IMR-90 (cell line): ENCODE measurements at regions not wholly inside any gene's neighbourhood (a gene's known extent, or its start where the extent isn't known, plus 50 kb on each side); places are given as distances from the start of the nearest gene placed in this dataset.
"Not testable (repeated sequence)": the region's sequence is repeated elsewhere in the genome, so short reads cannot be mapped to it uniquely, and the experiment has no call there.

Source experiments
- ATAC-seq: fragments of 200-7000 bp; cut with Tn5 transposase; 2 replicates; pipeline ENCODE4 v1.9.1; 2020; ENCODE audit warnings: low read depth, mild to moderate bottlenecking, moderate library complexity
- BruUV-seq: library from RNA; stranded (reverse); fragments of 400-500 nt; replicated peaks from 2 replicates; lab custom pipeline; 2021; lab: Mats Ljungman, UMichigan
- CTCF ChIA-PET: fragments of 300-600 bp; formaldehyde crosslinking; extraction: SDS; loops from one replicate; lab custom pipeline; 2021; ENCODE audit warnings: antibody characterized with exemption; lab: Yijun Ruan, JAX
- POLR2A ChIA-PET: fragments of 300-600 bp; sonication (Branson Sonifier 250); formaldehyde crosslinking; loops from one replicate; lab custom pipeline; 2022; ENCODE audit warnings: antibody characterized with exemption; ENCODE audit not compliant: unreplicated experiment; lab: Charles Lee
- DNase-seq: peaks from one replicate; pipeline ENCODE4 v3.0.0; 2013
- H2AFZ ChIP-seq: replicated peaks from 2 replicates; pipeline ENCODE3; 2013; ENCODE audit warnings: low read length, mild to moderate bottlenecking; ENCODE audit not compliant: poor library complexity
- H2AK5ac ChIP-seq: 2 replicates; pipeline ENCODE4 v1.6.1; 2013; ENCODE audit warnings: low read depth, low read length, inconsistent platforms
- H2AK9ac ChIP-seq: replicated peaks from 2 replicates; pipeline ENCODE3; 2013; ENCODE audit warnings: mild to moderate bottlenecking, low read depth, low read length, moderate library complexity; ENCODE audit not compliant: poor library complexity
- H2BK120ac ChIP-seq: 2 replicates; pipeline ENCODE4 v1.6.1; 2013; ENCODE audit warnings: low read depth, low read length, inconsistent platforms
- H2BK15ac ChIP-seq: 3 replicates; pipeline ENCODE4 v1.6.1; 2013; ENCODE audit warnings: low read depth, low read length, inconsistent platforms
- H2BK20ac ChIP-seq: 2 replicates; pipeline ENCODE4 v1.6.1; 2013; ENCODE audit warnings: low read depth, mild to moderate bottlenecking, inconsistent platforms, low read length, moderate library complexity
- H2BK5ac ChIP-seq: 2 replicates; pipeline ENCODE4 v1.6.1; 2013; ENCODE audit warnings: mild to moderate bottlenecking, low read depth, low read length, inconsistent platforms; ENCODE audit not compliant: poor library complexity, severe bottlenecking
- H3K14ac ChIP-seq: replicated peaks from 2 replicates; pipeline ENCODE4 v1.6.1; 2013; ENCODE audit warnings: low read depth, low read length, inconsistent platforms
- H3K18ac ChIP-seq: 2 replicates; pipeline ENCODE4 v1.6.1; 2013; ENCODE audit warnings: low read depth, low read length, control low read depth
- H3K23ac ChIP-seq: 2 replicates; pipeline ENCODE4 v1.6.1; 2013; ENCODE audit warnings: low read depth, low read length, inconsistent platforms
- H3K27ac ChIP-seq: 2 replicates; pipeline ENCODE4 v1.5.1; 2013; ENCODE audit warnings: mild to moderate bottlenecking, control low read depth, low read length; ENCODE audit not compliant: insufficient read depth
- H3K27me3 ChIP-seq: 2 replicates; pipeline ENCODE4 v1.6.1; 2013; ENCODE audit warnings: low read length; ENCODE audit not compliant: control insufficient read depth, insufficient read depth
- H3K36me3 ChIP-seq: 2 replicates; pipeline ENCODE4 v1.6.1; 2013; ENCODE audit warnings: low read length, mixed read lengths; ENCODE audit not compliant: control insufficient read depth, insufficient read depth
- H3K4ac ChIP-seq: 2 replicates; pipeline ENCODE4 v1.6.1; 2013; ENCODE audit warnings: low read depth, low read length, inconsistent platforms
- H3K4me1 ChIP-seq: 2 replicates; pipeline ENCODE4 v1.6.1; 2013; ENCODE audit warnings: low read length, mixed read lengths; ENCODE audit not compliant: control insufficient read depth, insufficient read depth
- H3K4me2 ChIP-seq: 2 replicates; pipeline ENCODE4 v1.6.1; 2013; ENCODE audit warnings: low read depth, mild to moderate bottlenecking, control low read depth, low read length, moderate library complexity
- H3K4me3 ChIP-seq: 2 replicates; pipeline ENCODE4 v1.5.1; 2013; ENCODE audit warnings: low read depth, mild to moderate bottlenecking, control low read depth, low read length, moderate library complexity; ENCODE audit not compliant: insufficient read depth
- H3K56ac ChIP-seq: 2 replicates; pipeline ENCODE4 v1.6.1; 2013; ENCODE audit warnings: low read length, inconsistent platforms; ENCODE audit not compliant: insufficient read depth; ENCODE audit errors: extremely low read depth
- H3K79me1 ChIP-seq, 2 experiments: 2 replicates each; pipeline ENCODE4 v1.6.1; 2013; ENCODE audit warnings: low read length in 2 of 2, inconsistent platforms in 1 of 2, low read depth in 1 of 2
- H3K9ac ChIP-seq: 2 replicates; pipeline ENCODE4 v1.6.1; 2013; ENCODE audit warnings: low read depth, low read length, control low read depth
- H3K9me1 ChIP-seq: 2 replicates; pipeline ENCODE4 v1.6.1; 2013; ENCODE audit warnings: low read length, inconsistent platforms; ENCODE audit not compliant: insufficient read depth
- H3K9me3 ChIP-seq: 2 replicates; pipeline ENCODE4 v1.6.1; 2013; ENCODE audit warnings: low read length; ENCODE audit not compliant: control insufficient read depth, insufficient read depth
- H4K20me1 ChIP-seq: 2 replicates; pipeline ENCODE4 v1.6.1; 2013; ENCODE audit warnings: low read length, inconsistent platforms; ENCODE audit not compliant: insufficient read depth
- H4K5ac ChIP-seq: 2 replicates; pipeline ENCODE4 v1.6.1; 2013; ENCODE audit warnings: mild to moderate bottlenecking, low read depth, low read length, control low read depth
- H4K8ac ChIP-seq, 2 experiments: 2 replicates each; pipeline ENCODE4 v1.6.1; 2013; ENCODE audit warnings: low read depth in 2 of 2, low read length in 2 of 2, control low read depth in 1 of 2, inconsistent platforms in 1 of 2
- H4K91ac ChIP-seq: 2 replicates; pipeline ENCODE4 v1.6.1; 2013; ENCODE audit warnings: low read depth, low read length, inconsistent platforms; ENCODE audit not compliant: insufficient read depth
- BHLHE40 ChIP-seq: fragments of 150-350 bp; IDR thresholded peaks from 2 replicates; pipeline ENCODE4 v1.6.1; 2016; ENCODE audit warnings: mild to moderate bottlenecking, low read depth, low read length
- FOS ChIP-seq: fragments of 150-350 bp; IDR thresholded peaks from 2 replicates; pipeline ENCODE4 v1.6.1; 2016; ENCODE audit warnings: low read depth, low read length
- MAFK ChIP-seq: IDR thresholded peaks from 2 replicates; pipeline ENCODE4 v1.6.1; 2012; ENCODE audit warnings: low read depth, low read length, improper control_type of control experiment
- RFX5 ChIP-seq: IDR thresholded peaks from 2 replicates; pipeline ENCODE4 v1.8.0; 2012; ENCODE audit warnings: low read depth, mild to moderate bottlenecking, low read length, moderate library complexity
- WGBS, 2 experiments: methylation state at CpG; one replicate each; pipeline versions ENCODE4 v1.1.5 to v1.1.7; 2013; ENCODE audit warnings: missing lambda C conversion rate in 2 of 2; ENCODE audit not compliant: insufficient read length in 1 of 2; ENCODE audit errors: extremely low coverage in 2 of 2; 5-methylcytosine and 5-hydroxymethylcytosine counted together
- dilution Hi-C: fragments of 300-500 bp; cut with HindIII; formaldehyde crosslinking; loops from one replicate; pipeline ENCODE4 v1.14.3; 2018; ENCODE audit warnings: low sequenced_read_pairs; ENCODE audit not compliant: unreplicated experiment
- in situ Hi-C: fragments of 300-500 bp; cut with MboI; formaldehyde crosslinking; loops from 3 replicates; pipeline ENCODE4 v1.14.3; 2019; ENCODE audit warnings: low sequenced_read_pairs, inconsistent platforms, mixed read lengths
- intact Hi-C: fragments of 100-400 bp; cut with micrococcal nuclease; formaldehyde crosslinking; loops from 2 replicates; pipeline ENCODE4 v1.10.0; 2022

DNA sequence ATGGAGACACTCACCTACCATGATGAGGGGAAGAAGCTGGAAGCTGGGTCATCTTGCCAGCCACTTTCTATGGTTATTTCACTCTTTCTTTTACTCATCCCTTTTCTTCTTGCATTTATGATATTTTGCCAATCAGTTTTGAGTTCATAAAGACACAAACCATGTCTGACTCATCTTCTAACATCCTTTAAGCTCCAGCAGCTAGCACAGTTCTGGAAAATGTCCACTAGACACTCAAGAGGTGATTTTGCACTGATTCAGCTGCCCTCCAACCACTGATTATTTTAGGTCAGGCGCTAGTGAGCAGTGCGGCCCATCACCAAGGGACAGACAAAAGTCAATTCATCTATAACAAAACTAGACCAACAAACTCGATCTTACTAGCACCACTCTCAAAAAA, 537.1 kb upstream of the ID2 start:
- peak overlapping the region; percentile 75 for H2BK20ac ChIP-seq
- intact Hi-C loops (loop anchor here (5.0 to 10.0 kb wide), 2 partner anchors 160 to 538 kb away; partner anchors contain the start of gene ID2), in situ Hi-C loops (no loop called here), dilution Hi-C loops (no loop called here)
- H2BK120ac ChIP-seq: peak overlapping the region; percentile 62
- peak overlapping the region; percentile 47 for H3K4ac ChIP-seq
- H3K9ac ChIP-seq: no peak overlapping the region
- H2AFZ ChIP-seq: no peak overlapping the region
- no peak overlapping the region for H3K56ac ChIP-seq
- no peaks in the 10 kb centered on the region for H3K9me3 ChIP-seq
- H3K79me1 ChIP-seq: no peaks in the 10 kb centered on the region
- ATAC-seq (peak; percentile 79), DNase-seq (peak; percentile 95)
- H3K14ac ChIP-seq: peak overlapping the region; percentile 41; the same call in 1 of the 2 replicates
- no peak overlapping the region for H3K27ac ChIP-seq
- TF ChIP-seq RFX5 (no peak), FOS (0 out of 2 replicates have a peak, but pooled peaks have one; percentile 54), BHLHE40 (peak; percentile 67), MAFK (peak; percentile 51)
- 0 out of 2 replicates have a peak overlapping the region, but pooled peaks have one; percentile 0 for H4K91ac ChIP-seq
- H4K20me1 ChIP-seq: no peaks in the 10 kb centered on the region
- H3K23ac ChIP-seq: no peak overlapping the region
- BruUV-seq: no TSS peak
- H3K9me1 ChIP-seq: peaks cover 21% of the 10 kb centered on the region
- H2BK5ac ChIP-seq: peak overlapping the region; percentile 68
- ChIA-PET CTCF (no interaction called here), POLR2A (interaction anchor here (0.6 kb wide), 1 partner anchor 147 kb away, joined by 3 read pairs; no protein-coding TSS in a partner anchor)
- H2AK9ac ChIP-seq: no peak overlapping the region
- H3K4me3 ChIP-seq: no peak overlapping the region
- peak overlapping the region; percentile 11; the same call in 1 of the 2 replicates for H4K5ac ChIP-seq
- no peaks in the 10 kb centered on the region for H3K27me3 ChIP-seq
- H2AK5ac ChIP-seq: no peak overlapping the region
- peak overlapping the region in 1 of 2 experiments; percentile 27; a peak in 2 of 4 replicates for H4K8ac ChIP-seq
- H3K36me3 ChIP-seq: no peaks in the 10 kb centered on the region
- no CpG with 5 or more reads among the region's 3 CpGs for WGBS, 2 experiments
- peak overlapping the region; percentile 53; the same call in 1 of the 2 replicates for H3K4me2 ChIP-seq
- H3K18ac ChIP-seq: peak overlapping the region; percentile 18; the same call in 1 of the 2 replicates
- H3K4me1 ChIP-seq: peaks cover 18% of the 10 kb centered on the region
- H2BK15ac ChIP-seq: no peak overlapping the region

GRCh38 chr2:8145375-8145774, 536.5 kb upstream of the ID2 start:
- H2AFZ ChIP-seq, H2AK9ac ChIP-seq, H3K36me3 ChIP-seq, in situ Hi-C loops, ATAC-seq, H3K56ac ChIP-seq, BruUV-seq, H3K9me3 ChIP-seq, POLR2A ChIA-PET, H3K4me3 ChIP-seq, H3K23ac ChIP-seq, H3K9ac ChIP-seq, H3K4me2 ChIP-seq, H4K20me1 ChIP-seq, H3K79me1 ChIP-seq, dilution Hi-C loops, H3K27me3 ChIP-seq: not testable (repeated sequence)
- H2AK5ac ChIP-seq: peak overlapping the region; percentile 50; the same call in 1 of the 2 replicates
- H2BK5ac ChIP-seq: peak overlapping the region; percentile 68
- DNase-seq: peak; percentile 21
- peak overlapping the region in 1 of 2 experiments; percentile 53; a peak in 1 of 4 replicates for H4K8ac ChIP-seq
- peaks cover 22% of the 10 kb centered on the region for H3K4me1 ChIP-seq
- H2BK120ac ChIP-seq: peak overlapping the region; percentile 82
- CTCF ChIA-PET: interaction anchor here (0.7 kb wide), 1 partner anchor 420 kb away, joined by 3 read pairs; no protein-coding TSS in a partner anchor
- intact Hi-C loops: loop anchor here (5.0 to 10.0 kb wide), 2 partner anchors 159 to 537 kb away; partner anchors contain the start of gene ID2
- H3K18ac ChIP-seq: peak overlapping the region; percentile 77
- H4K91ac ChIP-seq: peak overlapping the region; percentile 50; the same call in 1 of the 2 replicates
- peak overlapping the region; percentile 82 for H2BK20ac ChIP-seq
- peak overlapping the region; percentile 42; the same call in 1 of the 2 replicates for H3K4ac ChIP-seq
- no CpG with 5 or more reads among the region's 2 CpGs for WGBS, 2 experiments
- H3K27ac ChIP-seq: peak overlapping the region; percentile 22; the same call in 1 of the 2 replicates
- peak overlapping the region; percentile 75 for H3K14ac ChIP-seq
- H3K9me1 ChIP-seq: peaks cover 24% of the 10 kb centered on the region
- peak overlapping the region; percentile 47 for H4K5ac ChIP-seq
- H2BK15ac ChIP-seq: peak overlapping the region; percentile 75; the same call in 2 of the 3 replicates
